ENCODE measurements at regions not wholly inside any gene's neighbourhood (a gene's known extent, or its start where the extent isn't known, plus 50 kb on each side); places are given as distances from the start of the nearest gene placed in this dataset.

- TF ChIP-seq, protein P1, sequence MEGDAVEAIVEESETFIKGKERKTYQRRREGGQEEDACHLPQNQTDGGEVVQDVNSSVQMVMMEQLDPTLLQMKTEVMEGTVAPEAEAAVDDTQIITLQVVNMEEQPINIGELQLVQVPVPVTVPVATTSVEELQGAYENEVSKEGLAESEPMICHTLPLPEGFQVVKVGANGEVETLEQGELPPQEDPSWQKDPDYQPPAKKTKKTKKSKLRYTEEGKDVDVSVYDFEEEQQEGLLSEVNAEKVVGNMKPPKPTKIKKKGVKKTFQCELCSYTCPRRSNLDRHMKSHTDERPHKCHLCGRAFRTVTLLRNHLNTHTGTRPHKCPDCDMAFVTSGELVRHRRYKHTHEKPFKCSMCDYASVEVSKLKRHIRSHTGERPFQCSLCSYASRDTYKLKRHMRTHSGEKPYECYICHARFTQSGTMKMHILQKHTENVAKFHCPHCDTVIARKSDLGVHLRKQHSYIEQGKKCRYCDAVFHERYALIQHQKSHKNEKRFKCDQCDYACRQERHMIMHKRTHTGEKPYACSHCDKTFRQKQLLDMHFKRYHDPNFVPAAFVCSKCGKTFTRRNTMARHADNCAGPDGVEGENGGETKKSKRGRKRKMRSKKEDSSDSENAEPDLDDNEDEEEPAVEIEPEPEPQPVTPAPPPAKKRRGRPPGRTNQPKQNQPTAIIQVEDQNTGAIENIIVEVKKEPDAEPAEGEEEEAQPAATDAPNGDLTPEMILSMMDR (conservative IDR thresholded peaks at IDR 0.05) = no peak
- TF ChIP-seq EZH2 (IDR thresholded peaks at IDR 0.05; ENCODE audit: low read depth) = no peak
These were observed 122.3 kb downstream of the ZFP36L2 start for GRCh38 chr2:43104106-43104505.

All from PC-9 (cell line).